Neural crest cell (in vitro differentiated cells): ENCODE measurements at regions not wholly inside any gene's neighbourhood (a gene's known extent, or its start where the extent isn't known, plus 50 kb on each side); places are given as distances from the start of the nearest gene placed in this dataset.
"Not testable (repeated sequence)": the region's sequence is repeated elsewhere in the genome, so short reads cannot be mapped to it uniquely, and the experiment has no call there.

Experiments
- DNase-seq: peaks from one replicate; pipeline ENCODE4 v3.0.0; 2021; ENCODE audit warnings: low read depth, mixed read lengths, low spot score
- H3K27ac Mint-ChIP-seq: one replicate; pipeline ENCODE4 v1.8.0; 2021; ENCODE audit warnings: mild to moderate bottlenecking, mixed read lengths; ENCODE audit not compliant: unreplicated experiment
- H3K27me3 Mint-ChIP-seq: 2 replicates; pipeline ENCODE4 v1.8.0; 2021; ENCODE audit warnings: low read depth, mild to moderate bottlenecking, mixed read lengths
- H3K36me3 Mint-ChIP-seq: 2 replicates; pipeline ENCODE4 v1.8.0; 2021; ENCODE audit warnings: low read depth, mild to moderate bottlenecking, mixed read lengths
- H3K4me1 Mint-ChIP-seq: 2 replicates; pipeline ENCODE4 v1.8.0; 2021; ENCODE audit warnings: mixed read lengths
- H3K4me3 Mint-ChIP-seq: one replicate; pipeline ENCODE4 v1.8.0; 2021; ENCODE audit warnings: mild to moderate bottlenecking, mixed read lengths
- H3K9me3 Mint-ChIP-seq: 2 replicates; pipeline ENCODE4 v1.8.0; 2021; ENCODE audit warnings: mixed read lengths
- TF ChIP-seq, protein P1 (sequence below): fragments of 200-600 bp; sonication (generic); conservative IDR thresholded peaks from 2 replicates; pipeline ENCODE4 v1.5.0; 2021; ENCODE audit warnings: antibody characterized with exemption, mild to moderate bottlenecking

DNA sequence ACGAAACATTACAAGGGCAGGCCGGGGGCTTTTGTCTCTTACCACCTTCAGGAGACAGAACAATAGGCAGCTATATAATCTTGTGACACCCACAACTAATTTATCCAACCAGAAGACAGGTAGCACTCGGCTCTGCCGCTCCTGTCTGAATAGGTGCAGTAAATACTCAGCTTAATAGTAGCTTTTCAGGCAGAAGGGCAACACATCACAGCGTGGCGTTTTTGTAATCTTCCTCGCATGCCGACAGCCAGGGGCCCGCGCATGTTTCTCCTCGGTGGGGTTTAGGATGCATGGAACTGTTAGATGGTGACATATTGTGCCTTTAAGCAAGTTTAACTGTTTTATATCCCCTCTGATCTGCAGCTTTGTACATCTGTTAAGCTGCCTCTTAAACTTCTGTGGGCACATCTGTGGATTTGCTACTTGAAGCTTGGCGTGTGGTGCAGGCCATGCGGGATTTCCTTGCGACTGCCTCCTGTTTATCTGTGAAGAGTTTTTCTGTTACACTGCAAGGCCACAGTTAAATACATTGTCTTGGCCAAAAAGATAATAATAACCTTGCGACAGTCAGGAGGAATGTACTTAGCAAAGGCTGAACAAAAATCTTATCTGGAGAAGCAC is 123.2 kb upstream of the BNIP2 start:
- Mint-ChIP-seq H3K9me3 (no peaks in the 10 kb centered on the region), H3K4me3 (no peak overlapping the region), H3K27me3 (peaks cover 6% of the 10 kb centered on the region), H3K27ac (no peak overlapping the region), H3K36me3 (no peaks in the 10 kb centered on the region), H3K4me1 (peaks cover 9% of the 10 kb centered on the region)
- TF ChIP-seq, protein P1, sequence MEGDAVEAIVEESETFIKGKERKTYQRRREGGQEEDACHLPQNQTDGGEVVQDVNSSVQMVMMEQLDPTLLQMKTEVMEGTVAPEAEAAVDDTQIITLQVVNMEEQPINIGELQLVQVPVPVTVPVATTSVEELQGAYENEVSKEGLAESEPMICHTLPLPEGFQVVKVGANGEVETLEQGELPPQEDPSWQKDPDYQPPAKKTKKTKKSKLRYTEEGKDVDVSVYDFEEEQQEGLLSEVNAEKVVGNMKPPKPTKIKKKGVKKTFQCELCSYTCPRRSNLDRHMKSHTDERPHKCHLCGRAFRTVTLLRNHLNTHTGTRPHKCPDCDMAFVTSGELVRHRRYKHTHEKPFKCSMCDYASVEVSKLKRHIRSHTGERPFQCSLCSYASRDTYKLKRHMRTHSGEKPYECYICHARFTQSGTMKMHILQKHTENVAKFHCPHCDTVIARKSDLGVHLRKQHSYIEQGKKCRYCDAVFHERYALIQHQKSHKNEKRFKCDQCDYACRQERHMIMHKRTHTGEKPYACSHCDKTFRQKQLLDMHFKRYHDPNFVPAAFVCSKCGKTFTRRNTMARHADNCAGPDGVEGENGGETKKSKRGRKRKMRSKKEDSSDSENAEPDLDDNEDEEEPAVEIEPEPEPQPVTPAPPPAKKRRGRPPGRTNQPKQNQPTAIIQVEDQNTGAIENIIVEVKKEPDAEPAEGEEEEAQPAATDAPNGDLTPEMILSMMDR, result no peak
- no peak for DNase-seq

- H3K27ac Mint-ChIP-seq, result peak overlapping the region; percentile 90
Measured at GRCh38 chr15:59803293-59803966, 114.3 kb upstream of the BNIP2 start.

GRCh38 chr15:59801649-59802048 is 112.5 kb upstream of the BNIP2 start:
- TF ChIP-seq, protein P1, result no peak

More at GRCh38 chr15:59803293-59803966, 114.3 kb upstream of the BNIP2 start:
- H3K4me3 Mint-ChIP-seq, result peak overlapping the region; percentile 81
- H3K9me3 Mint-ChIP-seq, H3K36me3 Mint-ChIP-seq, H3K27me3 Mint-ChIP-seq, H3K4me1 Mint-ChIP-seq: not testable (repeated sequence)
- peak; percentile 18 for DNase-seq

GRCh38 chr15:59798605-59798917 is 109.4 kb upstream of the BNIP2 start:
- Mint-ChIP-seq H3K9me3 (no peaks in the 10 kb centered on the region), H3K27me3 (peaks cover 11% of the 10 kb centered on the region), H3K4me3 (no peak overlapping the region), H3K36me3 (no peaks in the 10 kb centered on the region), H3K27ac (no peak overlapping the region), H3K4me1 (peaks cover 18% of the 10 kb centered on the region)
- TF ChIP-seq, protein P1, result no peak
- no peak for DNase-seq

More at GRCh38 chr15:59801649-59802048, 112.5 kb upstream of the BNIP2 start:
- H3K9me3 Mint-ChIP-seq, result no peaks in the 10 kb centered on the region
- H3K27me3 Mint-ChIP-seq, result no peaks in the 10 kb centered on the region
- no peak for DNase-seq
- peaks cover 3% of the 10 kb centered on the region for H3K36me3 Mint-ChIP-seq
- no peak overlapping the region for H3K27ac Mint-ChIP-seq
- H3K4me3 Mint-ChIP-seq, result no peak overlapping the region
- H3K4me1 Mint-ChIP-seq, result peaks cover 10% of the 10 kb centered on the region

DNA sequence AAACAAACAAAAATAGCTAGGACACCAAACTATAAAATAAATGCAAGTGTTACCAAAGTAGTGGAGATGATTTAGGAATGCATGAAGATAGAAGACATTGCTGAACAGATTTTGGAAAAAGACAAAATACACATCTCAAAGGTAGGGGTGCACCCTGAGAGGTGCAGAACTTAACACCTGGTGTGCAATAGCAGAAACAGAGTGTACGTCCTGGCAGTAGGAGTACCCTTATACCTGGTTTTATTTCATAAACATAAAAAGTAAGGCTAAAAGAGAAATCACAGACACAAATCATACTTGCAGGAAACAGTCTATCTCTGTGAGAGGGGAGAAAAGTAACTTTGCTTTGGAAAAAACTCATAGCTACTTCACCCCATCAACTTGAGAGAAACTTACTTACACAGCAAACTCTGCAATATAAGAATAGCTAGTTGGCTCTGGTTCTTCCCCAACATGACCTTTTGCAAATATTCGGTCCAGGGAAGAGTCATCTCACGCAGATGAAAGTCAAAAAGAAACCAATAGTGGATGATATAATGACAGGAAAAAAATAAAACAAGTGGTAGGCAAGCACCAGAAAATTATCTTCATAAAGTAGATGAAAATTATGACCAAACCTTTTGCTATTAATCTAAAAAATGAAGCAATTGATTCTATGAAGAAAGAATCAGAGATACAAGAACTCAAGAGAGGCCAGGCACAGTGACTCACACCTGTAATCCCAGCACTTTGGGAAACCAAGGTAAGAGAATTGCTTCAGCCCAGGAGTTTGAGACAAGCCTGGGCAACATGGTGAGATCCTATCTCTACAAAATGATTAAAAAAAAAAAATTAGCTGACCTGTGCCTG is 108.9 kb upstream of the BNIP2 start:
- H3K4me3 Mint-ChIP-seq, result no peak overlapping the region
- peaks cover 14% of the 10 kb centered on the region for H3K4me1 Mint-ChIP-seq
- no peaks in the 10 kb centered on the region for H3K9me3 Mint-ChIP-seq
- no peaks in the 10 kb centered on the region for H3K36me3 Mint-ChIP-seq
- no peak for DNase-seq
- peaks cover 11% of the 10 kb centered on the region for H3K27me3 Mint-ChIP-seq
- no peak overlapping the region for H3K27ac Mint-ChIP-seq
- TF ChIP-seq, protein P1, result no peak
